Epithelial cell of prostate (primary cell): ENCODE measurements at regions not wholly inside any gene's neighbourhood (a gene's known extent, or its start where the extent isn't known, plus 50 kb on each side); places are given as distances from the start of the nearest gene placed in this dataset.
"Not testable (repeated sequence)": the region's sequence is repeated elsewhere in the genome, so short reads cannot be mapped to it uniquely, and the experiment has no call there.

ENCODE experiments used
- DNase-seq: peaks from one replicate; pipeline ENCODE4 v3.0.0-alpha.2; 2011; ENCODE audit warnings: low read depth, low spot score
- H3K27ac ChIP-seq: fragments of 450-650 bp; 2 replicates; pipeline ENCODE4 v1.5.1; 2017; ENCODE audit warnings: mild to moderate bottlenecking

GRCh38 chr2:106269591-106270291 is 75.6 kb upstream of the UXS1 start:
- H3K27ac ChIP-seq = no peak overlapping the region
- no peak for DNase-seq

DNA sequence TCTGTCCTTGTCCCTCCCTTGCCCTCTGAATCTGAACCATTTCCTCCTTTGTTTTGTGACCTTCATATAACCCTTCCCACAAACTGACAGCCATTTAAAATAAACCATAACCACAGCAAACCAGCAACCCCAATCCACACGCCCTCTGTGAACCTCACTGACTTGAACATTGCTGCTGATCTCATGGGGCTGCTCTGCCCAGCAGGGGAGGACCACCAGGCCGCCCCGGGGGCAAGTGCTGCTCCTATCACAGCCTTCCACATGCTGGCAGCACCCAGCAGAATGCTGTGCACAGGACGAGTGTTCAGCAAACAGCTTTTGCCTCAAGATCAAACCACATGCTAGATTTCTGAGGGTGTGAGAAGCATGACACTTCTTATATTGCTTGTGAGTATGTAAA is 73.9 kb upstream of the UXS1 start:
- DNase-seq = no peak
- H3K27ac ChIP-seq = no peak overlapping the region

- H3K27ac ChIP-seq = no peak overlapping the region
- DNase-seq = no peak
Measured at GRCh38 chr2:106261871-106262321, 67.8 kb upstream of the UXS1 start.

GRCh38 chr2:106258859-106259258 is 64.8 kb upstream of the UXS1 start:
- DNase-seq, H3K27ac ChIP-seq: not testable (repeated sequence)

DNA sequence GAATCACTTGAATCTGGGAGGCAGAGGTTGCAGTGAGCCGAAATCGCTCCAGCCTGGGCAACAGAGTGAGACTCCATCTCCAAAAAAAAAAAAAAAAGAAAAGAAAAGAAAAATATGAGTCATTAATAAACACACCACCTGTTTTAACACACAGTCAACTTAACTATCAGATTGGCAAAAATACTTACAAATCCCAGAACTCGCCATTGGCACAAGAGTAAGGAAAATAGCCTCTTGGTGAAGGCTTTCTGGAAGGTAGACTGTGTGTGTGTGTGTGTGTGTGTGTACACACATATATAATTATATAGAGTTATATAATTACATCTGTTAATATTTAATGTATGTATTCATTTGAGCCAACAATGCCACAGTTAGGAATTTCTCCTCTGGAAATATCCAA is 63.7 kb upstream of the UXS1 start:
- DNase-seq = no peak
- H3K27ac ChIP-seq = no peak overlapping the region

- DNase-seq = no peak
Measured at GRCh38 chr2:106257135-106257534, 63.0 kb upstream of the UXS1 start.

GRCh38 chr2:106249157-106249828 is 55.2 kb upstream of the UXS1 start:
- DNase-seq, H3K27ac ChIP-seq: not testable (repeated sequence)

More at GRCh38 chr2:106257135-106257534, 63.0 kb upstream of the UXS1 start:
- H3K27ac ChIP-seq = no peak overlapping the region

- not testable (repeated sequence) for H3K27ac ChIP-seq, DNase-seq
Measured at GRCh38 chr2:106248548-106249151, 54.5 kb upstream of the UXS1 start.
